ENCODE measurements at regions not wholly inside any gene's neighbourhood (a gene's known extent, or its start where the extent isn't known, plus 50 kb on each side); places are given as distances from the start of the nearest gene placed in this dataset.

GRCh38 chr3:30553641-30554316 lies 52.6 kb upstream of the TGFBR2 start:
- Histone ChIP-seq H3K9me3 (no peaks in the 10 kb centered on the region), H3K27ac (no peak overlapping the region), H3K4me1 (ENCODE audit: control insufficient read depth in 1 of 2, insufficient read depth in 1 of 2, low read depth in 1 of 2, low read length in 1 of 2) (no peaks in the 10 kb centered on the region), H3K36me3 (no peaks in the 10 kb centered on the region), H3K27me3 (no peaks in the 10 kb centered on the region), H3K4me3 (ENCODE audit: low read depth in 1 of 2, low read length in 1 of 2) (no peak overlapping the region)
- TF ChIP-seq, protein P1, sequence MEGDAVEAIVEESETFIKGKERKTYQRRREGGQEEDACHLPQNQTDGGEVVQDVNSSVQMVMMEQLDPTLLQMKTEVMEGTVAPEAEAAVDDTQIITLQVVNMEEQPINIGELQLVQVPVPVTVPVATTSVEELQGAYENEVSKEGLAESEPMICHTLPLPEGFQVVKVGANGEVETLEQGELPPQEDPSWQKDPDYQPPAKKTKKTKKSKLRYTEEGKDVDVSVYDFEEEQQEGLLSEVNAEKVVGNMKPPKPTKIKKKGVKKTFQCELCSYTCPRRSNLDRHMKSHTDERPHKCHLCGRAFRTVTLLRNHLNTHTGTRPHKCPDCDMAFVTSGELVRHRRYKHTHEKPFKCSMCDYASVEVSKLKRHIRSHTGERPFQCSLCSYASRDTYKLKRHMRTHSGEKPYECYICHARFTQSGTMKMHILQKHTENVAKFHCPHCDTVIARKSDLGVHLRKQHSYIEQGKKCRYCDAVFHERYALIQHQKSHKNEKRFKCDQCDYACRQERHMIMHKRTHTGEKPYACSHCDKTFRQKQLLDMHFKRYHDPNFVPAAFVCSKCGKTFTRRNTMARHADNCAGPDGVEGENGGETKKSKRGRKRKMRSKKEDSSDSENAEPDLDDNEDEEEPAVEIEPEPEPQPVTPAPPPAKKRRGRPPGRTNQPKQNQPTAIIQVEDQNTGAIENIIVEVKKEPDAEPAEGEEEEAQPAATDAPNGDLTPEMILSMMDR (IDR thresholded peaks at IDR 0.05): no peak

DNA sequence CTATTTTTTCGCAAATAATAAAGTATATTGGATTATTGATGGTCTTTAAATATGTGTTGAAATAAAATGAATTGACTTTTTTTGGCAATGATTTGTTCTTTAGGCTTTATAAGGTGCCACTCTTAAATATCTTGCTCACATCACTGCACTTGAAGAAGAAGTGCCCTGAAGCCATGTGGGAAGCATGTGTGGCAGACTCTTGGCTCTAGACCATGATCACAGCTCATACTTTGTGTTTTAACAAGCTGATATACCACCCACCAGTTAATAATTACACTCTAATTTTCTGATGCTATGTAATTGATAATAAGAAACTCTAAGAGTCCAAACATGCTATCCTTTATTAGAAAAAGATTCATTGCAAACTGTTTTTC lies 52.1 kb upstream of the TGFBR2 start:
- H3K27ac ChIP-seq: no peak overlapping the region
- TF ChIP-seq, protein P1 (IDR thresholded peaks at IDR 0.05): no peak
- H3K4me3 ChIP-seq (ENCODE audit: low read depth in 1 of 2, low read length in 1 of 2): no peak overlapping the region
- H3K27me3 ChIP-seq: no peaks in the 10 kb centered on the region
- no peaks in the 10 kb centered on the region for H3K36me3 ChIP-seq
- H3K9me3 ChIP-seq: no peaks in the 10 kb centered on the region
- H3K4me1 ChIP-seq (ENCODE audit: control insufficient read depth in 1 of 2, insufficient read depth in 1 of 2, low read depth in 1 of 2, low read length in 1 of 2): no peaks in the 10 kb centered on the region

DNA sequence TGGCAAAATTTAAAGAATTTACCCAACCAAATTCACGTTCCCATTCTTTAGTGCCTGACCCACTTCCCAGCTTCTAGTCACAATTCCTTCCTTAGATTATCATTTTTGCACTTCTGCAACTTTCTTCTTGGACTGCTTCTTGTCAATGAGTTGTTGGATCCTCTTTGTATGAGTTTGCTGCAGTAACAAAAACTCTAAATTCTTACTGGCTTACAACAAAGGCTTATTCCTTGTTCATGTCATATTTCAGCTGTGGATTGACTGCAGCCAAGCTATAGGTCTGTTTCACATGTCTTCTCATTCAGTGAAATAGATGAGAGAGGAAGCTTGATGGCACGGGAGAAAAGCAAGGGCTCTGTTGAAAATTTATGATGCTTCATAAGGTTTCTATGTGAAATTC lies 50.4 kb upstream of the TGFBR2 start:
- H3K4me3 ChIP-seq (ENCODE audit: low read depth in 1 of 2, low read length in 1 of 2): no peak overlapping the region
- TF ChIP-seq, protein P1 (IDR thresholded peaks at IDR 0.05): no peak
- H3K9me3 ChIP-seq: no peaks in the 10 kb centered on the region
- H3K27ac ChIP-seq: no peak overlapping the region
- no peaks in the 10 kb centered on the region for H3K27me3 ChIP-seq
- no peaks in the 10 kb centered on the region for H3K4me1 ChIP-seq (ENCODE audit: control insufficient read depth in 1 of 2, insufficient read depth in 1 of 2, low read depth in 1 of 2, low read length in 1 of 2)
- no peaks in the 10 kb centered on the region for H3K36me3 ChIP-seq
